ENCODE measurements at regions not wholly inside any gene's neighbourhood (a gene's known extent, or its start where the extent isn't known, plus 50 kb on each side); places are given as distances from the start of the nearest gene placed in this dataset.
"Not testable (repeated sequence)": the region's sequence is repeated elsewhere in the genome, so short reads cannot be mapped to it uniquely, and the experiment has no call there.

DNA sequence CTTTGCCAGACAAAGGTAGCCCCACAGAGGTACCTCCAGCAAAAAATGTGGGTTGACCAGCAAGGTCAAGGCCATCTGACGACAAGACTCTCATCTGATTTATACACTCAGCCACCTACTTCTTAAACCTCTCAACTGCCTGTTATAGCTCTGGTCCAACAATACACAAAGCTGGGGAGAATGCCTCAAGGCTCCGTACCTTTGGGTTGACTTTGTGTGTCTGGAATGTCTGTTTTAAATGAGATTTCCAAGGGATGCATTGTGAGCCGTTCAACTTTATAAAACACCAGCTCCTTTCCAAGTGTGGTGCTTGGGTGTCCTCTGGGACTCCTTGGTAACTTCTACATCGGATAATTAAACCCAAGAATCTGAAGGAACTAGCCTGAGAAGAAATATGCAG lies 167.0 kb upstream of the RPL34 start:
- no peak for DNase-seq

DNA sequence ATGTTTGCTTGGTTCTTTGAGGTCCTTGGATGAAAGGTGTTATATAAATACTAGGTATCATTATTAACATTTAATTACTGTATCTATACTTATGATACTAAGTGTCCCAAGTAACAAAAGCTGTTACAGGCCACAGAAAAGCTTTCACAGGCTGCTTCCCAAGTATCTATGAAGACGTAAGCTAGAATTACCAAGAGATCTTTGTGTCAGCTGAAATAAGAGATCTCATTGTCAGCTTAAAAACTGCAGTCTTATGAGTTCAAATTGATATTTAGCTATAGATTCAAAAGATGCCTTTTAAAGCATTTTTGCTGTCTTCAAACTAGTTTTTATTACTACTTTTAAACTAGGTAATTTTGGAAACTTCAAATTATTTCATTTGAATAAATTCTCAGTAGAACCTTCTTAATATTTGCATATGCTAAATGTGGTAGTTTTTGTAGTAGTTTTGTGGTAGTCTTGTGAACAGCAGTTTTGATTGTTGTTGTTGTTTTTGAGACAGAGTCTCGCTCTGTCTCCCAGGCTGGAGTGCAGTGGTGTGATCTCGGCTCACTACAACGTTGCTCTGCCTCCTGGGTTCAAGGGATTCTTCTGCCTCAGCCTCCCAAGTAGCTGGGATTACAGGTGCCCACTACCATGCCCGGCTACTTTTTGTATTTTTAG lies 170.0 kb upstream of the RPL34 start:
- DNase-seq: no peak

DNA sequence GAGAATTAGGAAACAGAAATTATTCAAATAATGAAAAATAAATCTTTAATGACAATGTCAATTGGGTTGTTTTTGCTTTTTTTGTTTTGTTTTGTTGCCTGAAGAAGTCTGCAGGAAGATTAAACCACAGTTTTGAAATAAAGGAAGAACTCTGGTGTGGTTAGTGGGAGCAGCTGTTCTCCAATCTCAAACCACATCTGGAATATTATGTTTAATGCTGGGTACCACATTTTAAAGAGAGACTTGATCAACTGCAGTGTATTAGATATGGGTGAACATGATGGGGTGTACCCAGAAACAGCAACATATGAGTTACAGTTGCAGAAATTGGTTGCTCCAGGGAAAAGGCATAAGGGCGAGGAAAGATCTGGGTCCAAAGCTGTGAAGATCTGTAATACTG lies 171.2 kb upstream of the RPL34 start:
- DNase-seq: no peak

DNA sequence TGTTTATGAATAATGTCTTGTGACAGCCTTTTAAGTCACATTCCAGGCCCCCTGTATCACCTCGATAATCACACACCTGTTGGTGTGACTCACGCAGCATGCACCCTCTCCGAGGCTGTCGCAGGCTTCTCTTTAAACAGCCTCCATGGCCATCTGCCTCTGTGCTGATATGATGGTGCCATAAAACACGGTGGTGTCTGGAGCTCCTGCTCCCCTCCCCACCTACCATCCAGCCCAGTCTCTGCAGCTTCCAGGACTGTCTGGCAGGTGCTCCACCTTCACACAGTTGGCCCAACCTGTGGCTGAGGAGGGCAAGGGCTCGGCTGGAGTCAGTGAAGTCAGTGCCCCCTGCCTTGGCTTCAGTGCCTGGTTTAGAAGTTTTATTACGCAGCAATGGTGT lies 173.8 kb upstream of the RPL34 start:
- DNase-seq: no peak

DNA sequence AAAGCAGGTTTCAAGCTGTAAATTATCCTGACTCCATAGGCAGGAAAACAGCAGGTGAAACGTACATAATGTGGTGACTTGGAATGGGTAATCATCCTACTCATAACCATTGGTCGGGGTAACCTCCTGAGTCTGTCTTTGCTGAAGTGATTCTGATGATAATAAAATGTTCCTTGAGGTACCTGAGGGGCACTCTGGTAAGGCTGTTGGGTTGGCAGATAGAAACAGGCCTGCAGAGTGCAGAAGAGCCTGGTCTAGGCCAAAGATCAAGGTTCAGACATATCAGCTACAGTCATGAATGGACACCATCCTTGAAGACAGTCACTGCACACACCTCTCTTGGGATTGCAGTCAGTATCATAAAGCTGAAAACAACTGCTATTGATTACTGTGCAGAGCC lies 174.7 kb upstream of the RPL34 start:
- no peak for DNase-seq

- DNase-seq: no peak
These were observed 176.8 kb upstream of the RPL34 start for GRCh38 chr4:108443585-108443984.

- DNase-seq: no peak
These were observed 186.5 kb upstream of the RPL34 start for GRCh38 chr4:108433832-108434231.

DNA sequence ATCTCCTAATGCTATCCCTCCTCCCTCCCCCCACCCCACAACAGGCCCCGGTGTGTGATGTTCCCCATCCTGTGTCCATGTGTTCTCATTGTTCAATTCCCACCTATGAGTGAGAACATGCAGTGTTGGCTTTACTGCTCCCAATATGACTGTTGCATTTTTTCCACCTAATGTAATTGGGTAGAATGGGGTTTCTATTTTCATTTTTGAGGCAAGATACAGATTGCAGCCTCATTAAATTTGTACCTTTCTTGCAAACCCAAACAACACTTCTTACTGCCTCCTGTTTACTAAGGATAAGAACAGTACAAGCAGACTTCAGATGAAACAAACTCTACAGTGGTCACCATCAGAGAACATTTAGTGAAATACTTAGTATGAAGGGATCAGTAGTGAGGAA lies 187.0 kb upstream of the RPL34 start:
- not testable (repeated sequence) for DNase-seq

GRCh38 chr4:108432418-108432817 lies 188.0 kb upstream of the RPL34 start:
- no peak for DNase-seq

DNA sequence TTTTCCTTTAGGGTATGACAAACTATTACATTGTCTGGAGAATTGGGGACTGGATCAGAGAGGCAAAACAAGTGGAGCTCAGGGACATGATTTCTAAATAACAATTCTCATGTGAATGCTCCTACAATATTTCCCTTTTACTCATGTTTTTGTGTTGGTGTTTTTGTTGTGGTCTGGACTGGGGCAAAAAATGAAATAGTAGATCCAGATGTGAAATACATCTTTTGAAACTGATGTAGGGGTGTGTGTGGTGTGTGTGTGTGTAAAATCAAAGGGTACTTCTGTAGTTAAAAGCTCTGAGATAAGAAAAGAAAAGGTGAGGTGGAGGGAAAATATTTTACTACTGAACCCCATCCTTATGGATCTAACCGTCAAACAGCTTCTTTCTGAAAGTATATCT lies 188.4 kb upstream of the RPL34 start:
- no peak for DNase-seq

- no peak for DNase-seq
These were observed 189.5 kb upstream of the RPL34 start for GRCh38 chr4:108430921-108431320.

GRCh38 chr4:108429662-108430061 lies 190.7 kb upstream of the RPL34 start:
- DNase-seq: peak in 1 of 2 donors; percentile 12

DNA sequence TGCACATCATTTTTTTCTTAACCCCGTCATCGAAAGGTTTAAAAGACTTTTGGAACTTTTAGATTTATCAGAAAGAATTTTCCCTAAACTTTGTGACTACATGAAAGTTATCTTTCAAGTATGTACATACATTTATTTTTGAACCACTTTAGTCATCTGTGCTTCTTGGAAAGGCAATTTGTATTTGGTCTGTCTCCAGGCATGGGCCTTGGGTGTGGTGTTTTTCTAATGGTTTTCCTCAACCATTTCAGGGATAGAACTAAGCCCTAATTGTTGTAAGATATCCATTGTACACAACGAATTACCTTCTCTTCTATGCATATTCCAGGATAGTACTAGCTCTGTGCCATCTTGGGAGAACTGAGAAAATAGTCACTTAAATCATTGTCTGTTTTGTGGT lies 191.5 kb upstream of the RPL34 start:
- DNase-seq: no peak

- no peak for DNase-seq
These were observed 192.4 kb upstream of the RPL34 start for GRCh38 chr4:108427946-108428485.

GRCh38 chr4:108426493-108426892 lies 193.9 kb upstream of the RPL34 start:
- DNase-seq: no peak

DNA sequence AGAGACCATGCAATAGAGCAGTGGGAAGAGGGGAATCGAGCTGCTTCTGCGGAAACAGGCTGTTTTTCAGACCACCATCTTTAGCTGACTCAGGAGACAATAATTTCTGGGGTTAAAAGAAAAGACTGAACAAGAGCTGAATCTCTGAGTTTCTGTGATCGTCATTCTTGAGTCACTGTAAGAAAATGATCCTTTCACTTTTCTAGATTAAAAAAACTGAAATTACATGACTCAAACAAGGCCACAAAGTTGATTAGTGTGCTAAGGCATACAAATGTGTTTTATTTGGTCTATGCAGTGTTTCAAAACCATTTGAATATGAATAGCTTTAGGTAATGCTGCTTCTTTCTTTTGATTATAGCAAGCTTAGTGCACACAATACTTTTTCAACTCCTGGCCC lies 194.4 kb upstream of the RPL34 start:
- no peak for DNase-seq

DNA sequence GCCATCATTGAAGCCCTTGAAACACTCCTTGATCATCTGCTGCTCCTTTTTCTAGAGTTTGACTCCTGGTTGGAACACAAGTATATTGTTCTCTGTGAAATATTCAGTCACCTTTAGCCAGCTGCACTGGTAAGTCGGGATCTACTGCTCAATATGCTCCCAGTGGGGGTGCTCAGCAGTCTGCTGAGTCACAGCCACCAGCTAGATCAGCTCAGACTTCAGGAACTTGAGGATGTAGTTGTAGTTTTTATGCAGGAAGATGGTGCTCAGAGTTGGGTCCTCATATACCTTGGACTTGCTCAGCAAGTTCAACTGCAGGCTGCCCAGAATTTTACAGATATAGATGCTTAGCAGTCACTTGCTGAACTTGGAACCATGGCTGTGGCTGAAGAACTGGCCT lies 202.5 kb upstream of the RPL34 start:
- DNase-seq: no peak

- DNase-seq: no peak
These were observed 203.5 kb upstream of the RPL34 start for GRCh38 chr4:108416831-108417230.

GRCh38 chr4:108415389-108415788 lies 205.0 kb upstream of the RPL34 start:
- no peak for DNase-seq

DNA sequence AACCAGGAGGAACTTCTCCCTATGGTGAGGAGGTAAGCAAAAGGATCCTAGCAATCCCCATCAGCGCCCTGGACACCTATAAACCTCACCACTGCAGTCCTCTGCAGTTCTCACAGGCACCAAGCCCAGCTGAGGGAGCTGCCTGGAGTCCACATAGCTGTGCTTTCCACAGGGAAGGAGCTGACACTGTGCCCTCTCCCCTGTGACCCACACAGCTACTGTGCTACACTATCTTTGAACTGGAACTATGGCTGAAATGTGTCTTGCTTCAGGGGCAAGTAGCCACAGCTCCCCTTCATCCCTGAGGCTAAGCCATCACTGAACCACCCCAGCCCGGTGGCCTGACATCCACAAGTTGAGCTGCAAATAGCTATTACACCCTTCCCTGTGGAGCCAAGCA lies 208.5 kb upstream of the RPL34 start:
- no peak for DNase-seq

- not testable (repeated sequence) for DNase-seq
These were observed 210.7 kb upstream of the RPL34 start for GRCh38 chr4:108409691-108410090.

- DNase-seq: no peak
These were observed 214.8 kb upstream of the RPL34 start for GRCh38 chr4:108405586-108405985.

DNA sequence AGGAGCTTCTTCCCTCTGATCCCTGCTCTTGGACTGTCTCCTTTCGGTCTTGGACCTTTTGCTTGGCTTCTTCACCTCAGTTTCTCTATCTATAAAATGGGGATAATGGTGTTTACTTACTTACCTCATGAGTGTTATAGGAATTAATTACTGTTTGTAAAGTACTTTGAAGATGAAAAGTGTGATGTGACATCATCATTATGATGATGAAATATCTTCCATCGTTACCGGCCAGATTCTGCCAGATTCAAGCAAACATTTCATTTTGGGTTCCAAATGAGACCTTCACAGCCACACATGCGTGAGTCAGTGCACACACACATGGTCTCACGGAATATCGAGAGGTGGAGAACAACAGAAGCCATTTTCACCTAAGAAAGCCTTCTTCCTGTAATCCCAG lies 220.1 kb upstream of the RPL34 start:
- DNase-seq: no peak

- DNase-seq: no peak
These were observed 220.6 kb upstream of the RPL34 start for GRCh38 chr4:108399610-108400265.

GRCh38 chr4:108398836-108399235 lies 221.5 kb upstream of the RPL34 start:
- DNase-seq: no peak

Measured in inflammatory macrophage (primary cell).